ENCODE measurements at regions not wholly inside any gene's neighbourhood (a gene's known extent, or its start where the extent isn't known, plus 50 kb on each side); places are given as distances from the start of the nearest gene placed in this dataset.

- H3K4me3 ChIP-seq (ENCODE audit: low read depth, low read length), result no peak overlapping the region
- DNase-seq (ENCODE audit: low read depth), result peak; percentile 69
- TF ChIP-seq MYC (IDR thresholded peaks at IDR 0.05; ENCODE audit: low read depth, low read length), result no peak
- TF ChIP-seq, protein P1, sequence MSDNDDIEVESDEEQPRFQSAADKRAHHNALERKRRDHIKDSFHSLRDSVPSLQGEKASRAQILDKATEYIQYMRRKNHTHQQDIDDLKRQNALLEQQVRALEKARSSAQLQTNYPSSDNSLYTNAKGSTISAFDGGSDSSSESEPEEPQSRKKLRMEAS (IDR thresholded peaks at IDR 0.05; ENCODE audit: low read depth, low read length), result no peak
- no peak for TF ChIP-seq POLR2A (IDR thresholded peaks at IDR 0.05; ENCODE audit: extremely low read depth, insufficient read length)
- TF ChIP-seq, protein P2, sequence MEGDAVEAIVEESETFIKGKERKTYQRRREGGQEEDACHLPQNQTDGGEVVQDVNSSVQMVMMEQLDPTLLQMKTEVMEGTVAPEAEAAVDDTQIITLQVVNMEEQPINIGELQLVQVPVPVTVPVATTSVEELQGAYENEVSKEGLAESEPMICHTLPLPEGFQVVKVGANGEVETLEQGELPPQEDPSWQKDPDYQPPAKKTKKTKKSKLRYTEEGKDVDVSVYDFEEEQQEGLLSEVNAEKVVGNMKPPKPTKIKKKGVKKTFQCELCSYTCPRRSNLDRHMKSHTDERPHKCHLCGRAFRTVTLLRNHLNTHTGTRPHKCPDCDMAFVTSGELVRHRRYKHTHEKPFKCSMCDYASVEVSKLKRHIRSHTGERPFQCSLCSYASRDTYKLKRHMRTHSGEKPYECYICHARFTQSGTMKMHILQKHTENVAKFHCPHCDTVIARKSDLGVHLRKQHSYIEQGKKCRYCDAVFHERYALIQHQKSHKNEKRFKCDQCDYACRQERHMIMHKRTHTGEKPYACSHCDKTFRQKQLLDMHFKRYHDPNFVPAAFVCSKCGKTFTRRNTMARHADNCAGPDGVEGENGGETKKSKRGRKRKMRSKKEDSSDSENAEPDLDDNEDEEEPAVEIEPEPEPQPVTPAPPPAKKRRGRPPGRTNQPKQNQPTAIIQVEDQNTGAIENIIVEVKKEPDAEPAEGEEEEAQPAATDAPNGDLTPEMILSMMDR (IDR thresholded peaks at IDR 0.05; ENCODE audit: low read depth, low read length), result no peak
Observed at GRCh38 chr17:45577571-45578279, 87.2 kb upstream of the PLEKHM1 start.

- TF ChIP-seq POLR2A (IDR thresholded peaks at IDR 0.05; ENCODE audit: extremely low read depth, insufficient read length) (no peak), MYC (IDR thresholded peaks at IDR 0.05; ENCODE audit: low read depth, low read length) (no peak)
- TF ChIP-seq, protein P2 (IDR thresholded peaks at IDR 0.05; ENCODE audit: low read depth, low read length), result no peak
- TF ChIP-seq, protein P1 (IDR thresholded peaks at IDR 0.05; ENCODE audit: low read depth, low read length), result no peak
- no peak overlapping the region for H3K4me3 ChIP-seq (ENCODE audit: low read depth, low read length)
- peak; percentile 25 for DNase-seq (ENCODE audit: low read depth)
Observed at GRCh38 chr17:45578516-45579455, 88.3 kb upstream of the PLEKHM1 start.

GRCh38 chr17:45579529-45580495 lies 89.3 kb upstream of the PLEKHM1 start:
- H3K4me3 ChIP-seq (ENCODE audit: low read depth, low read length), result no peak overlapping the region
- no peak for TF ChIP-seq POLR2A (IDR thresholded peaks at IDR 0.05; ENCODE audit: extremely low read depth, insufficient read length)
- TF ChIP-seq, protein P2 (IDR thresholded peaks at IDR 0.05; ENCODE audit: low read depth, low read length), result no peak
- DNase-seq (ENCODE audit: low read depth), result peak; percentile 20

- no peak overlapping the region for H3K4me3 ChIP-seq (ENCODE audit: low read depth, low read length)
- TF ChIP-seq, protein P1 (IDR thresholded peaks at IDR 0.05; ENCODE audit: low read depth, low read length), result no peak
- TF ChIP-seq, protein P2 (IDR thresholded peaks at IDR 0.05; ENCODE audit: low read depth, low read length), result no peak
- TF ChIP-seq MYC (IDR thresholded peaks at IDR 0.05; ENCODE audit: low read depth, low read length), result no peak
- TF ChIP-seq POLR2A (IDR thresholded peaks at IDR 0.05; ENCODE audit: extremely low read depth, insufficient read length), result no peak
Observed at GRCh38 chr17:45580924-45581323, 90.4 kb upstream of the PLEKHM1 start.

DNA sequence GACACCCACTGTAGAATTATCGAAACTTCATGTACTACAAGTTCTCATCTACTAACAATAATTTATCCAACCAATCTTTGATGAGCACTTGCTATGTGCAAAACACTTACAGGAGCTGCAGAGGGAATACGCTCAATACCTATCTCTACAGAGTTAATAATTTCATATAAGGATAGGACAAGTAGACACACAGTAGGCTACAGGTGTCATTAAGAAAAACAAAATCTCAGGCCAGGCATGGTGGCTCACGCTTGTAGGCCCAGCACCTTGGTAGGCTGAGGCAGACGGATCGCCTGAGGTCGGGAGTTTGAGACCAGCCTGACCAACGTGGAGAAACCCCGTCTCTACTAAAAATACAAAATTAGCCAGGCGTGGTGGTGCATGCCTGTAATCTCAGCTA lies 91.3 kb upstream of the PLEKHM1 start:
- TF ChIP-seq, protein P2 (IDR thresholded peaks at IDR 0.05; ENCODE audit: low read depth, low read length), result no peak
- TF ChIP-seq, protein P1 (IDR thresholded peaks at IDR 0.05; ENCODE audit: low read depth, low read length), result no peak
- no peak for TF ChIP-seq MYC (IDR thresholded peaks at IDR 0.05; ENCODE audit: low read depth, low read length)
- TF ChIP-seq POLR2A (IDR thresholded peaks at IDR 0.05; ENCODE audit: extremely low read depth, insufficient read length), result no peak
- DNase-seq (ENCODE audit: low read depth), result peak; percentile 0
- H3K4me3 ChIP-seq (ENCODE audit: low read depth, low read length), result peak overlapping the region; percentile 15

More at GRCh38 chr17:45580924-45581323, 90.4 kb upstream of the PLEKHM1 start:
- DNase-seq (ENCODE audit: low read depth), result peak; percentile 19
